ENCODE measurements at regions not wholly inside any gene's neighbourhood (a gene's known extent, or its start where the extent isn't known, plus 50 kb on each side); places are given as distances from the start of the nearest gene placed in this dataset.

DNA sequence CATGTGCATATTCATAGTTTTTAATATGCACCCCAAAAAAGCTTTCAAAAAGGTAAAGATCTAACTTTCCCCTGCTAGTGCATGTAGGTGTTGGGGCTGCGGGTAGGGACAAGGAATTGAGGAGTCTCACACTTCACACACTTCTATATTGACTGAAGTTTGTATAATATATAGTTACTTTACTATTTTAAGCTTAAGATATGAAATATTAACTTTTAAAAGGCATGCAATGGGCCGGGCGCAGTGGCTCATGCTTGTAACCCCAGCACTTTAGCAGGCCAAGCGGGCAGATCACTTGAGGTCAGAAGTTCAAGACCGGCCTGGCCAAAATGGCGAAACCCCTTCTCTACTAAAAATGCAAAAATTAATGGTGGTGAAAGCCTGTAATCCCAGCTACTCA, 109.1 kb upstream of the SH3BP4 start:
- DNase-seq (ENCODE audit: low read depth, low spot score): no peak
- H3K4me3 ChIP-seq (ENCODE audit: low read length): no peak overlapping the region

- no peak for DNase-seq (ENCODE audit: low read depth, low spot score)
- H3K4me3 ChIP-seq (ENCODE audit: low read length): no peak overlapping the region
Observed at GRCh38 chr2:234841321-234842015, 110.3 kb upstream of the SH3BP4 start.

DNA sequence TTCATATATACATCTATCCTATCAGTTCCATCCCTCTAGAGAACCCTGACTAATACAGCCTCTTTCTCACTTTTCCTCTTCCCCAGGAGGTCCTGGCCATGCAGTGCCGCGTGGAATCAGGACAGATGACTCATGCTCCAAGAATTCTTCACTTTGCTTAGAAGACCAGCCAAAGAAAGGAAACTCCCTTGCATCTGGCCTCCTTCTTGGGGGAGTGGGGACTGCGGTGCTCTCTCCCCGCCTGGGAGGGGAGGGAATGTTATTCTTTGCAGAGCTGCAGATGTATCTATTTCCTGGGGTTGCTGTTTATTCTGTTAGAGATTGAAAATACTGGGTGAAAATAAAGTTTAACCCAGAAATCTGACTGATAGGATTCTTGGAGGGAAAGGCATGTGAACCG, 111.5 kb upstream of the SH3BP4 start:
- DNase-seq (ENCODE audit: low read depth, low spot score): no peak

DNA sequence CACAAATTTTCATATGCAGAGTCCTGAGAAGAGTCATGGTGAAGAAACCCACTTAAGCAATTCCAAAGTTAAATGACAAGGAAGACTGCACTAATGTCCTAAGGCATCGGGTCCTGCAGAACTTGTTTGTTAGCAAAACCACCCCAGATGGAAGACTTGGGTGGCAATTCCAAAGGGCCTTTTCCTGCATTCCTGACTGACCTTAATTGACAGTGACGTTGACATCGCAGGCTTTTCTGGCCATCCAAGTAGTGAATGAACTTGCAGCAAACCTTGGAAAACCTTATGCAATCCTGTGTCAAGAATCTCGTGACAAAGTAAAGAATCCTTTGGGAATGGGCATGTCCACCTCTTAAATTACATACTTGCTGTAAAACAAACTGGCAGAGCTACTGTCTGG, 112.5 kb upstream of the SH3BP4 start:
- DNase-seq (ENCODE audit: low read depth, low spot score): no peak
- H3K4me3 ChIP-seq (ENCODE audit: low read length): no peak overlapping the region

More for the DNA sequence above, 111.5 kb upstream of the SH3BP4 start:
- H3K4me3 ChIP-seq (ENCODE audit: low read length): no peak overlapping the region

DNA sequence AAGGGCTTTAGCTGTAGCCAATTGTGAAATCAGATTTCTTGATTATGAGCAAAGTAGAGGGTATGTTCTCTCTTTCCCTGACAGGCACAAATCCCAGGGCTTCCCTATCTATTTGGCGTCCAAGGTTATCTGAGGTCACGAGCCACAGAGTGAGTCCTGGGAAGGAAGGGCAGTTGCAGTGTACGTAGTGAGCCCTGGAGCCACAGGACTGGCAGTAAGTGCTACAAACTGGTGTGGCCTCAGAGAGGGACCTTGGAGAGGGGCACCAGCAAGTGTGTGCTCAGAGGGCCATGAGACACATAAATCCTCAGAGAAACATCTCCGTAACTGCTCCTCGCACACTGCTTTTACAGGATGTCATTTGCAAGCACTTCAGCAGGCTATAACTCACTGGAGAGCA, 115.5 kb upstream of the SH3BP4 start:
- no peak for DNase-seq (ENCODE audit: low read depth, low spot score)
- no peak overlapping the region for H3K4me3 ChIP-seq (ENCODE audit: low read length)

DNA sequence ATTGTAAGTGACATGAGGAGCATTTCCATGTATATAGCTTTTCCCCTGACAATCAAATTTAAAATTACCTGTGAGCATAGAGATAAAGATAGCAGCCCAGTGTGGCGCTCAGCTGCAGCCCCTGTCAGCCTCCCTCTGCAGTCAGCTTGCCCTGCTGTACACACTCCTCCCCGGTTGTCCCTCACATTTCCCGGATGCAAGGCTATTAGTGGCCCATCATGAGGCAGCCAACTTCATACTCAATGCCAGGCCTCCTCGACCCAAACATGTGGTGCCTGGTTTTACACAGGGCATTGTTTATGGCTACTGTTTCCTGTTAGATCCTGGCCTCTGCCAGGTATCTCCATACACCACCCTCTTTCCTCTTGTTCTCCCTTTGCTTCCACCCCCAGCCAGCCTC, 116.1 kb upstream of the SH3BP4 start:
- DNase-seq (ENCODE audit: low read depth, low spot score): no peak
- H3K4me3 ChIP-seq (ENCODE audit: low read length): no peak overlapping the region

- DNase-seq (ENCODE audit: low read depth, low spot score): no peak
- no peak overlapping the region for H3K4me3 ChIP-seq (ENCODE audit: low read length)
Observed at GRCh38 chr2:234834228-234834923, 117.4 kb upstream of the SH3BP4 start.

- no peak for DNase-seq (ENCODE audit: low read depth, low spot score)
- no peak overlapping the region for H3K4me3 ChIP-seq (ENCODE audit: low read length)
Observed at GRCh38 chr2:234830853-234831252, 121.0 kb upstream of the SH3BP4 start.

DNA sequence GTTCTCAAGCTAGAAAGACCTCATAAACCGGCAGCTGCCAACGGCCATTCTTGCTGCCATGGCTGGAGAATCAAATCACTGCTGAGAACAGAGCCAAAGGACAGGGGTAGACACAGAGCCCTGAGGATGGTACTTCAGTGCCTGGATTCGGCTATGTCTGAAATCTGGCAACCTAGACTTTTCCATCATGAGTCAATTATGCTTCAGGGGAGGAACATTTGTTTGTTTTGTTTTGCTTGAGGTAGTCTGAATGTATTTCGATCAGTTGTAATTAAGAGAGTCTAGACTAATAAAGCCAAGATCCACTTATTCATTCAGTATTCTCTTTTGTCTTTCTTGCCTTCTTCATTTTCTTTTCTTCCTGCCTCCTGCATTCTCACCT, 122.8 kb upstream of the SH3BP4 start:
- no peak overlapping the region for H3K4me3 ChIP-seq (ENCODE audit: low read length)
- DNase-seq (ENCODE audit: low read depth, low spot score): no peak

- no peak for DNase-seq (ENCODE audit: low read depth, low spot score)
- no peak overlapping the region for H3K4me3 ChIP-seq (ENCODE audit: low read length)
Observed at GRCh38 chr2:234828382-234829073, 123.3 kb upstream of the SH3BP4 start.

DNA sequence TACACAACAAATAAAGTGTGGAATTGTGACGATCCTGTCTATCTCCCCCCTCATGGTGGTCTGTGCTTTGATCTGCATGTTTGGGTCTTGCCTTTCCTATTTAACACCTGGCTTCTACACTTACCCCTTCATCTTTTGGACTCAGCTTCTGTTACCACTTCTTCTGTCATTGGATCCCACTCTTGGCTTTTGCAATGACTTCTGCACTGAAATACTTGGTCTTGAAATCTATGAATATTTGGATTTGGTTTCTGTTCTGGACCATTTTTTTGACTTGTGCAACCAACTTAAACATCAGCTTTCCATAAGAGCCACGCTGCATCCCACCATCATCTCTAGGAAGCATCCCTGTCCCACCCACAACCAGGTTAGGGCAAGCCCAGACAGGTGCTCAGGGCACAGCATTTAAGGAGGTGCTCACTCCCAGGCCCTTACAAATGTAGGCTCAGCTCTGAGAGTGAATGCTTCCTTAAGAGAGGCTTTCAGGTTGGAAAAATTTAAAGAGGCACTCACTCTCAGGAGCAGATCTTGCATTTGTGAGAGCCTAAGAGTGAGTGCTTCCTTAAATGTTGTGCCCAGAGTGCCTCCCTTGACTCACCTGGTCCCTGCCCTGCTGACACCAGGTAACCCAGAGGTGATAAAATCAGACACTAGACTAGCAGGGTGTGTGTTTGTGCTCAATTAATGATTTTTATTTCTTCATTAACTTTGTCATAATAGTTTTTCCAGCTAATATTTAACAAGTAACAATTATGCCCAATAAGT, 124.5 kb upstream of the SH3BP4 start:
- H3K4me3 ChIP-seq (ENCODE audit: low read length): no peak overlapping the region
- DNase-seq (ENCODE audit: low read depth, low spot score): no peak

DNA sequence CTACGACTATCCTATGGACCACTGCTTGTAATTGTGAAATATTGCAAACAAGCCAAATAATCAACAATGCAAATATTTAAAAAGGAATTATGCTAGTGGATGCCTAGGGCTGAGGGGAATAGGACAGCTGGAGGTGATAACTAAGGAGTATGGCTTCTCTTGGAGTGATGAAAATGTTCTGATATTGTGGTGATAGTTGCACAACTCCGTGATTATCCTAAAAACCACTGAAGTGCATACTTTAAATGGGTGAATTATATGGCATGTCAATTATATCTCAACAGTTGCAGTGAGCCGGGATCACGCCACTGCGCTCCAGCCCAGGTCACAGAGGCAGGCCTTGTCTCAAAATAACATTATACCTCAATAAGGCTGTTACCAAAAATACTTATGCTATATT, 125.1 kb upstream of the SH3BP4 start:
- no peak overlapping the region for H3K4me3 ChIP-seq (ENCODE audit: low read length)
- no peak for DNase-seq (ENCODE audit: low read depth, low spot score)

DNA sequence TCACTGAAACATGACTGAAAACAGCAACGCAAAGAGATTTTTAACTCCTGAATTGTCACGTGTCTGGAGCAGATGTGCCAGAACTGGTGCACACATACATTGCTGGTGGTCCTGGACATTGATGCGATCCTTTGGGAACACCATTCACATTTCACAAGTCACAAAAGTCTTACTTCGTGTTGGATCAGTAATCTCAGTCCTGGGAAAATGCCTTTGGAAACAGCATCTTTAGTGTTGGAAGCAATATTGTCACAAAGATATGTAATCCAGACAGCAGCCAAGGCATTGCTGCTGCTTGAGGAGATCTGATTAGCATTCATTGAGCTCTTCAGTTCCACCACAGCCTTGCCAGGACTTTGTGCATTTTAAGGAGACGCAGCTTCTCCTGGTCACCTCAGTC, 126.2 kb upstream of the SH3BP4 start:
- H3K4me3 ChIP-seq (ENCODE audit: low read length): no peak overlapping the region
- DNase-seq (ENCODE audit: low read depth, low spot score): no peak

- DNase-seq (ENCODE audit: low read depth, low spot score): no peak
- H3K4me3 ChIP-seq (ENCODE audit: low read length): no peak overlapping the region
Observed at GRCh38 chr2:234823877-234824376, 127.9 kb upstream of the SH3BP4 start.

DNA sequence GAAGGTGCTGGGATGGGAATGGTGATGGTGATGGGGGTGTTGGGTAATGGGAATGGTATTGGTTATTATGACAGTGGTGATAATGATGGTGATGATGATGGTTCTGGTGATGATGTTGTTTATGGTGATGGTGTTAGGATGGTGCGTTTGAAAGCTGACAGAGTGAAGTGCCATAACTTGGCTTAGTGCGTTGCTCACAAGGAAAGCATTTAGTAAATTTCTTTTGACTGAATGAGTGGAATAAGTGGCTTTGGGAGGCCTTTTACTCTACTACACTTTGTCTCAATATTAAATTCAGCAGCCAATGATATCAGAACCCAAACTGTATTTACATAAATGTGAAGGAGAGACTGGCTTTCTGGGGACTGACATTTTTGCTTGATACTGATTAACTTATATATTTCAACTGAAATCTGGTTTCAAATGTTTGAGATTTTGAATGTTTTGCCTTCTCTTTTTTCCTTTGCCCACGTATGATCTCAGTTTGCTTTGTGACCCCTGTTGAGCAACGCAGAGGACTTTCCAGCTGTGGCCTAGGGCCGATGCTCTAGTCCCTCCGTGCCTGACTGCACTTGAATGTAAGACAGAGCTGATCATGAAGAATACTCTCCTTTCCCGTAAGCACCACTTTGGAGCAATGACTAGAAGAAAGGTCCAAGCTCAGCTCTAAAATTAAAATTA, 128.5 kb upstream of the SH3BP4 start:
- no peak overlapping the region for H3K4me3 ChIP-seq (ENCODE audit: low read length)
- no peak for DNase-seq (ENCODE audit: low read depth, low spot score)

- H3K4me3 ChIP-seq (ENCODE audit: low read length): no peak overlapping the region
- no peak for DNase-seq (ENCODE audit: low read depth, low spot score)
Observed at GRCh38 chr2:234821946-234822475, 129.8 kb upstream of the SH3BP4 start.

- peak; percentile 7 for DNase-seq (ENCODE audit: low read depth, low spot score)
- H3K4me3 ChIP-seq (ENCODE audit: low read length): no peak overlapping the region
Observed at GRCh38 chr2:234818937-234819336, 132.9 kb upstream of the SH3BP4 start.

- H3K4me3 ChIP-seq (ENCODE audit: low read length): no peak overlapping the region
- no peak for DNase-seq (ENCODE audit: low read depth, low spot score)
Observed at GRCh38 chr2:234816491-234816890, 135.3 kb upstream of the SH3BP4 start.

- no peak for DNase-seq (ENCODE audit: low read depth, low spot score)
- H3K4me3 ChIP-seq (ENCODE audit: low read length): no peak overlapping the region
Observed at GRCh38 chr2:234816056-234816455, 135.8 kb upstream of the SH3BP4 start.

Measured in Jurkat, Clone E6-1 (cell line).